ENCODE measurements at regions not wholly inside any gene's neighbourhood (a gene's known extent, or its start where the extent isn't known, plus 50 kb on each side); places are given as distances from the start of the nearest gene placed in this dataset.

DNA sequence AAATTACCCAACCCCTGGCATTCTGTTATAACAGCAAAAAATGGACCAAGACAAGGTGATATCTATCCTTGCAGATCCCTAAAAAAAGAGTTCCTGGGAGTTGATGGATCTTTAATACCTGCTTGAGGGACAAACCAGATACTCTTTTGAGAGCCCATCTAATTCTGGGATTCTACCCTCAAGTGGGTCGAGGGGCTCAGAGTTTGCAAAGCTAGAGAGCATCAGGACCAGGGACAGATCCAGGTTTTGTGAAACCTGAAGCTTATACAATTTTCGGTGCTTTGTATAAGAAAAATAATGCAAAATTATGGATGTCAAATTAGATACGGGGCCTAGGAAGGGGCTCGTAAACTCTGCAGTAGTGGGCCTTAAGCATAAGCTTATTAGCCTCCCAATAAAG is 130.5 kb upstream of the CRHR1 start:
- TF ChIP-seq, protein P1, sequence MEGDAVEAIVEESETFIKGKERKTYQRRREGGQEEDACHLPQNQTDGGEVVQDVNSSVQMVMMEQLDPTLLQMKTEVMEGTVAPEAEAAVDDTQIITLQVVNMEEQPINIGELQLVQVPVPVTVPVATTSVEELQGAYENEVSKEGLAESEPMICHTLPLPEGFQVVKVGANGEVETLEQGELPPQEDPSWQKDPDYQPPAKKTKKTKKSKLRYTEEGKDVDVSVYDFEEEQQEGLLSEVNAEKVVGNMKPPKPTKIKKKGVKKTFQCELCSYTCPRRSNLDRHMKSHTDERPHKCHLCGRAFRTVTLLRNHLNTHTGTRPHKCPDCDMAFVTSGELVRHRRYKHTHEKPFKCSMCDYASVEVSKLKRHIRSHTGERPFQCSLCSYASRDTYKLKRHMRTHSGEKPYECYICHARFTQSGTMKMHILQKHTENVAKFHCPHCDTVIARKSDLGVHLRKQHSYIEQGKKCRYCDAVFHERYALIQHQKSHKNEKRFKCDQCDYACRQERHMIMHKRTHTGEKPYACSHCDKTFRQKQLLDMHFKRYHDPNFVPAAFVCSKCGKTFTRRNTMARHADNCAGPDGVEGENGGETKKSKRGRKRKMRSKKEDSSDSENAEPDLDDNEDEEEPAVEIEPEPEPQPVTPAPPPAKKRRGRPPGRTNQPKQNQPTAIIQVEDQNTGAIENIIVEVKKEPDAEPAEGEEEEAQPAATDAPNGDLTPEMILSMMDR (conservative IDR thresholded peaks at IDR 0.05; ENCODE audit: low read depth, low read length) = no peak
- TF ChIP-seq FOS (IDR thresholded peaks at IDR 0.05; ENCODE audit: low read depth, low read length) (no peak), POLR2A (IDR thresholded peaks at IDR 0.05; ENCODE audit: low read depth, low read length) (no peak), RAD21 (IDR thresholded peaks at IDR 0.05; ENCODE audit: low read length) (no peak), MAFK (IDR thresholded peaks at IDR 0.05; ENCODE audit: low read depth, low read length) (no peak), MAZ (IDR thresholded peaks at IDR 0.05; ENCODE audit: borderline replicate concordance, low read depth, low read length) (no peak), NFE2L2 (IDR thresholded peaks at IDR 0.05; ENCODE audit: low read depth, low read length) (no peak), SMC3 (IDR thresholded peaks at IDR 0.05; ENCODE audit: low read depth, low read length) (no peak), RFX5 (IDR thresholded peaks at IDR 0.05; ENCODE audit: low read depth, low read length) (no peak), RCOR1 (IDR thresholded peaks at IDR 0.05; ENCODE audit: insufficient replicate concordance, low read length) (no peak), CEBPB (IDR thresholded peaks at IDR 0.05; ENCODE audit: low read depth, low read length) (no peak), MXI1 (IDR thresholded peaks at IDR 0.05; ENCODE audit: borderline replicate concordance, low read depth, low read length) (no peak)
- TF ChIP-seq, protein P2, sequence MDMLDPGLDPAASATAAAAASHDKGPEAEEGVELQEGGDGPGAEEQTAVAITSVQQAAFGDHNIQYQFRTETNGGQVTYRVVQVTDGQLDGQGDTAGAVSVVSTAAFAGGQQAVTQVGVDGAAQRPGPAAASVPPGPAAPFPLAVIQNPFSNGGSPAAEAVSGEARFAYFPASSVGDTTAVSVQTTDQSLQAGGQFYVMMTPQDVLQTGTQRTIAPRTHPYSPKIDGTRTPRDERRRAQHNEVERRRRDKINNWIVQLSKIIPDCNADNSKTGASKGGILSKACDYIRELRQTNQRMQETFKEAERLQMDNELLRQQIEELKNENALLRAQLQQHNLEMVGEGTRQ (IDR thresholded peaks at IDR 0.05; ENCODE audit: low read depth, low read length) = no peak
